Right lobe of liver (tissue), 6 donors: ENCODE measurements at regions not wholly inside any gene's neighbourhood (a gene's known extent, or its start where the extent isn't known, plus 50 kb on each side); places are given as distances from the start of the nearest gene placed in this dataset.
A peak's percentile ranks its signal among the peaks of the same experiment; 100 is the strongest.

Source experiments
- ATAC-seq, 4 donors: fragments of 200-7000 bp; cut with Tn5 transposase; one replicate each; pipeline ENCODE4 v1.9.1; 2020; ENCODE audit warnings: mild to moderate bottlenecking in 4 of 4, moderate library complexity in 4 of 4
- DNase-seq, 3 donors: peaks; one replicate each; pipeline ENCODE4 v3.0.0-alpha.2; 2020
- H3K27ac ChIP-seq, 3 donors: fragments of 200-600 bp; one replicate each; pipeline ENCODE4 v1.8.0; 2022
- H3K27me3 ChIP-seq, 2 donors: fragments of 200-600 bp; one replicate each; pipeline ENCODE4 v1.8.0; 2022
- H3K36me3 ChIP-seq, 4 donors: fragments of 200-600 bp; sonication (generic) in 1 of 4; one replicate each; pipeline versions ENCODE4 v1.5.1 to v1.8.0; 2017 to 2022; ENCODE audit warnings: control low read depth in 1 of 4
- H3K4me1 ChIP-seq, 4 donors: fragments of 200-600 bp; sonication (generic) in 1 of 4; one replicate each; pipeline versions ENCODE4 v1.5.1 to v1.8.0; 2017 to 2022; ENCODE audit warnings: control low read depth in 1 of 4
- H3K4me3 ChIP-seq, 3 donors: fragments of 200-600 bp; one replicate each; pipeline ENCODE4 v1.8.0; 2022
- H3K9me3 ChIP-seq, 4 donors: fragments of 200-600 bp; sonication (generic) in 1 of 4; one replicate each; pipeline versions ENCODE4 v1.5.1 to v1.8.0; 2017 to 2022; ENCODE audit warnings: control low read depth in 1 of 4
- CTCF ChIP-seq, 4 donors: fragments of 200-600 bp in 3 of 4; fragments of 450-650 bp in 1 of 4; IDR thresholded peaks; one replicate each; pipeline versions ENCODE4 v1.5.1 to v1.8.0; 2016 to 2022; ENCODE audit warnings: antibody characterized with exemption in 4 of 4, mild to moderate bottlenecking in 2 of 4
- POLR2A ChIP-seq: fragments of 450-650 bp; IDR thresholded peaks from one replicate; pipeline ENCODE4 v1.6.1; 2017; ENCODE audit warnings: antibody characterized with exemption, mild to moderate bottlenecking
- WGBS: methylation state at CpG from one replicate; pipeline ENCODE4 v1.1.6; 2018; ENCODE audit warnings: low coverage, low lambda C conversion rate; ENCODE audit not compliant: insufficient coverage; ENCODE audit errors: missing lambda C conversion rate; 5-methylcytosine and 5-hydroxymethylcytosine counted together
- intact Hi-C, 2 donors: fragments of 100-400 bp; cut with DNase I; formaldehyde crosslinking; loops; one replicate each; pipeline versions ENCODE4 v1.11.2 to v1.14.1; 2022
- donor health status: DM: no; HTN: yes; CAD: no.
- donor health status: DM: no; HTN: no; CAD: no.
- donor health status: DM: no; HTN: no; CAD: no.
- donor health status: DM: no; HTN: yes; CAD: no.
- donor health status: DM: no; HTN: yes; CAD: no.

DNA sequence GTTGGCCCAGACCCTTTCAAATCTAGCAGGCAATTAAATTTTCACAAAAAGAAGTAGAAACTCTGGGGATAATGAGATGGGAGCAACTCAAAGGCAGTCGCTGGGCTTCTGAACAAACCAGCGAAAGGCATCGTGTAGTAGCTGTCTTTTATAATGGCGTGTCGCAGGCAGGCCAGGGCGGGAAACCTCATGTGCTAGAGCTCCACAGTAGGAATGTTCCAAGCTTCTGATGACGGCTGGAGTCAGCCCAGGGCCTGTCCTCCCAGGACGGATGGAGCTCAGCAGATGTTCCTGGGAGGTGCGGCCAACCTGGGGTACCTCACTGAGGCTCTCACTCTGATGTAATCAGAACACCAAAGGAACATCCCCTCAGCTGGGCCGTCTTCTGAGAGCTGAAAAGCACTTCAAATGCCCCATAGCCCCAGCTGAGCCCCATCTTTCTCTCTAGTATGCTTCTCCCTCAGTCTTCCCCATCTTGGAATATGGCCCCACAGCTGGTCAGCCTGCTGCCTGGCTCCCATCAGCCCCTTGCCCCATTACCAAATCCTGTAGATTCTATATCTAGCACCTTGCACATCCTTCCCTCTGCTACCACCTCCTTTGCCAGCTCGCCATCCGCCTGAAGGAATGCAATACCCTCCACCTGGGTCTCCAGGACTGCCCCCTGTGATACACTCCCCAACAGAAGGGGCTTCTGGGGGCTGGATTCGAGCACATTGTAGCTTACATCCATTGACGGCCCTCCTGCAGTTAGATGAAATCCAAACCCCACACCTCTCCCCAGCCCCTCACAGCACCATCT, 54.9 kb upstream of the ATP2B2 start:
- Histone ChIP-seq H3K36me3 (no peaks in the 10 kb centered on the region), H3K27ac (no peak overlapping the region), H3K4me3 (no peak overlapping the region), H3K4me1 (no peaks in the 10 kb centered on the region), H3K9me3 (no peaks in the 10 kb centered on the region), H3K27me3 (no peaks in the 10 kb centered on the region)
- TF ChIP-seq CTCF (IDR thresholded peaks at IDR 0.05): no peak
- no peak for TF ChIP-seq POLR2A
- peak in 1 of 3 donors; percentile 18 for DNase-seq
- WGBS: 79% methylated on average over 10 of the region's 14 CpGs
- intact Hi-C loops: no loop called here
- ATAC-seq: no peak

DNA sequence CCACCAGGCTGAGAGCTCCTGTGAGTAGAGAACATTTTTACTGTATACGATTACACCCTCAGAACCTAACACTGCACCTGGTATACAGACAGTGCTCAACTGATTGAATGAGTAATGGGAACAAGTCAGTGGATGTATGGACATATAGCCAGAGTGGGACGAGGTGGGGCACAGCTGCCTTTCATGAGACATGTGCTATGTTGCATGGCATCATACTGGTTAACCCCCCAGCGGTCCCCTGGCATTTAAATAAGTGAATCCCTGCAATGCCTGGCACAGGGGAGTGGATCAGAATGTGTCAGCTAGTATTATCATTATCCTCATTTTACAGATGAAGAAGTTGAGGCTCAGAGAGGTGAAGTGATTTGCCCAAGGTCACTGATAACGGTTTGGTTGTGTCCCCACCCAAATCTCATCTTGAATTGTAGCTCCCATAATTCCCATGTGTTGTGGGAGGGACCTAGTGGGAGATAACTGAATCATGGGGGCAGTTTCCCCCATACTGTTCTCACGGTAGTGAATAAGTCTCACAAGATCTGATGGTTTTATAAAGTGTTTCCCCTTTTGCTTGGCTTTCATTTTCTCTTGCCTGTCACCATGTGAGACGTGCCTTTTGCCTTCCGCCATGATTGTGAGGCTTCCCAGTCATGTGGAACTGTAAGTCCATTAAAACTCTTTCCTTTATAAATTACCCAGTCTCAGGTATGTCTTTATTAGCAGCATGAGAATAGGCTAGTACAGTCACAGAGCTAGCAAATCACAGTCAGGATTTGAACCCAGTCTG, 56.0 kb upstream of the ATP2B2 start:
- TF ChIP-seq CTCF (IDR thresholded peaks at IDR 0.05): no peak
- no peak for TF ChIP-seq POLR2A
- Histone ChIP-seq H3K36me3 (no peaks in the 10 kb centered on the region), H3K27me3 (no peaks in the 10 kb centered on the region), H3K27ac (no peak overlapping the region), H3K4me1 (no peaks in the 10 kb centered on the region), H3K4me3 (no peak overlapping the region), H3K9me3 (no peaks in the 10 kb centered on the region)
- intact Hi-C loops: no loop called here
- DNase-seq (peak in 1 of 3 donors; percentile 6), ATAC-seq (no peak)
- 65% methylated on average over 5 of the region's 7 CpGs for WGBS

DNA sequence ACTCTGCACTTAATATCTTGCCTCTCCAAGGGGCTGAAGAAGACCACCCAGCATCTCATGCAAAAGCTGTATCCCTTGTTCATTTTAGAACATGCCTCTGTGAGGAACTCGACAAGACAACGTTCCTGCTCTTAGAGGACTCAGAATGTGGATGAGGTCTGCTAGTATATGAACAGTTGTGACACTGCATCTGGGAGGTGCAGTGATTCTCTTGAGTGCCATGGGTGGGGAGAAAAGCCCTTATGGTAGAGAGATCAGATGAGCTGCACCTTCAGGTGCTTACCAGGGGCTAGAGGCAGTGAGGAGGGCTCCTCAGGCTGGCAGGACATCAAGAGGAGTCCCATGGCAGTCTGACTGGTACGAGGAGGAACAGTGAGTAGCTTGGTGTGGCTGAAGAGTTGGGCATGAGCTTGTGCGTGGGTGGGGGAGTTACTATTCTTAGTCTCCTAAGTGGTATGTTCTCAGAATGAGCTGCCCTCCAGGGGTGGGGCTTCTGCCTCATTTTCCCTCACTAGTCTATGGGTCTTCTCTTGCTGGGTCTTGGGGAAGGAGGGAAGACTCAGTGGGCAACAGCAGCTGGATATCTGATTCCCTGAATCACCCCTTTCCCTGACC, 56.7 kb upstream of the ATP2B2 start:
- no peak overlapping the region for H3K27ac ChIP-seq
- no peaks in the 10 kb centered on the region for H3K27me3 ChIP-seq
- peak in 1 of 3 donors; percentile 15 for DNase-seq
- no peaks in the 10 kb centered on the region for H3K36me3 ChIP-seq
- no peaks in the 10 kb centered on the region for H3K9me3 ChIP-seq
- TF ChIP-seq CTCF (IDR thresholded peaks at IDR 0.05): no peak
- no peak for TF ChIP-seq POLR2A
- H3K4me3 ChIP-seq: no peak overlapping the region
- no peak for ATAC-seq
- 50% methylated on average over 2 of the region's 4 CpGs for WGBS
- intact Hi-C loops: no loop called here
- no peaks in the 10 kb centered on the region for H3K4me1 ChIP-seq

GRCh38 chr3:10563396-10563795, 58.0 kb upstream of the ATP2B2 start:
- Histone ChIP-seq H3K4me1 (no peaks in the 10 kb centered on the region), H3K27me3 (no peaks in the 10 kb centered on the region), H3K27ac (no peak overlapping the region), H3K36me3 (no peaks in the 10 kb centered on the region), H3K9me3 (no peaks in the 10 kb centered on the region), H3K4me3 (no peak overlapping the region)
- no peak for TF ChIP-seq CTCF (IDR thresholded peaks at IDR 0.05)
- no peak for TF ChIP-seq POLR2A
- no peak for ATAC-seq
- intact Hi-C loops: no loop called here
- no CpG with 5 or more reads among the region's 2 CpGs for WGBS
- peak in 1 of 3 donors; percentile 5 for DNase-seq
